ENCODE measurements at regions not wholly inside any gene's neighbourhood (a gene's known extent, or its start where the extent isn't known, plus 50 kb on each side); places are given as distances from the start of the nearest gene placed in this dataset.

- no peaks in the 10 kb centered on the region for H3K9me3 ChIP-seq
- intact Hi-C loops (cut with DNase I; ENCODE audit: low total_unique reads) (no loop called here), in situ Hi-C loops (cut with MboI; ENCODE audit: low pct_ligation_motif_present in 1 of 4, low pct_unique_long_range_greater_than_20kb in 1 of 4, low sequenced_read_pairs in 3 of 4) (no loop called here)
- H3K27ac ChIP-seq = no peak overlapping the region
- no peak for TF ChIP-seq EP300 (IDR thresholded peaks at IDR 0.05; ENCODE audit: low read depth)
- TF ChIP-seq CTCF (IDR thresholded peaks at IDR 0.05) = no peak
- no peak for TF ChIP-seq POLR2A (IDR thresholded peaks at IDR 0.05)
- no peak for TF ChIP-seq POLR2AphosphoS5 (IDR thresholded peaks at IDR 0.05)
- 55 to 60% methylated on average over 1 of the region's 1 CpG for WGBS, 2 donors (ENCODE audit: low coverage in 1 of 2)
- DNase-seq = no peak
- no peaks in the 10 kb centered on the region for H3K4me1 ChIP-seq
- H3K36me3 ChIP-seq = no peaks in the 10 kb centered on the region
- no peaks in the 10 kb centered on the region for H3K27me3 ChIP-seq
- no peak overlapping the region for H3K4me3 ChIP-seq
Measured at GRCh38 chr11:45535033-45535432, 130.4 kb downstream of the CHST1 start.

GRCh38 chr11:45534132-45534531, 131.3 kb downstream of the CHST1 start:
- 80 to 83% methylated on average over 1 to 5 of the region's 5 CpGs for WGBS, 2 donors (ENCODE audit: low coverage in 1 of 2)
- no peaks in the 10 kb centered on the region for H3K36me3 ChIP-seq

GRCh38 chr11:45532546-45532945, 132.9 kb downstream of the CHST1 start:
- intact Hi-C loops (cut with DNase I; ENCODE audit: low total_unique reads) (no loop called here), in situ Hi-C loops (cut with MboI; ENCODE audit: low pct_ligation_motif_present in 1 of 4, low pct_unique_long_range_greater_than_20kb in 1 of 4, low sequenced_read_pairs in 3 of 4) (no loop called here)
- Histone ChIP-seq H3K27ac (no peak overlapping the region), H3K4me3 (no peak overlapping the region), H3K4me1 (no peaks in the 10 kb centered on the region), H3K36me3 (no peaks in the 10 kb centered on the region), H3K27me3 (no peaks in the 10 kb centered on the region), H3K9me3 (no peaks in the 10 kb centered on the region)
- TF ChIP-seq EP300 (IDR thresholded peaks at IDR 0.05; ENCODE audit: low read depth) (no peak), CTCF (IDR thresholded peaks at IDR 0.05) (no peak), POLR2A (IDR thresholded peaks at IDR 0.05) (no peak), POLR2AphosphoS5 (IDR thresholded peaks at IDR 0.05) (no peak)
- no peak for DNase-seq
- 70% methylated on average over 2 of the region's 2 CpGs; no CpG with 5 or more reads in 1 of the 2 donors for WGBS, 2 donors (ENCODE audit: low coverage in 1 of 2)

More at GRCh38 chr11:45534132-45534531, 131.3 kb downstream of the CHST1 start:
- intact Hi-C loops (cut with DNase I; ENCODE audit: low total_unique reads) (no loop called here), in situ Hi-C loops (cut with MboI; ENCODE audit: low pct_ligation_motif_present in 1 of 4, low pct_unique_long_range_greater_than_20kb in 1 of 4, low sequenced_read_pairs in 3 of 4) (no loop called here)
- Histone ChIP-seq H3K27me3 (no peaks in the 10 kb centered on the region), H3K4me3 (no peak overlapping the region), H3K9me3 (no peaks in the 10 kb centered on the region), H3K27ac (no peak overlapping the region), H3K4me1 (no peaks in the 10 kb centered on the region)
- TF ChIP-seq CTCF (IDR thresholded peaks at IDR 0.05) = no peak
- no peak for TF ChIP-seq EP300 (IDR thresholded peaks at IDR 0.05; ENCODE audit: low read depth)
- no peak for TF ChIP-seq POLR2A (IDR thresholded peaks at IDR 0.05)
- no peak for TF ChIP-seq POLR2AphosphoS5 (IDR thresholded peaks at IDR 0.05)
- no peak for DNase-seq

- no peak for DNase-seq
- in situ Hi-C loops (cut with MboI; ENCODE audit: low pct_ligation_motif_present in 1 of 4, low pct_unique_long_range_greater_than_20kb in 1 of 4, low sequenced_read_pairs in 3 of 4) = no loop called here
- Histone ChIP-seq H3K4me1 (no peaks in the 10 kb centered on the region), H3K27me3 (no peaks in the 10 kb centered on the region), H3K36me3 (no peaks in the 10 kb centered on the region), H3K27ac (no peak overlapping the region), H3K4me3 (no peak overlapping the region), H3K9me3 (no peaks in the 10 kb centered on the region)
- intact Hi-C loops (cut with DNase I; ENCODE audit: low total_unique reads) = no loop called here
- 81% methylated on average over 6 of the region's 6 CpGs; no CpG with 5 or more reads in 1 of the 2 donors for WGBS, 2 donors (ENCODE audit: low coverage in 1 of 2)
- TF ChIP-seq POLR2A (IDR thresholded peaks at IDR 0.05) (no peak), EP300 (IDR thresholded peaks at IDR 0.05; ENCODE audit: low read depth) (no peak), POLR2AphosphoS5 (IDR thresholded peaks at IDR 0.05) (no peak), CTCF (IDR thresholded peaks at IDR 0.05) (no peak)
Measured at GRCh38 chr11:45530776-45531175, 134.6 kb downstream of the CHST1 start.
